MCF 10A (cell line): ENCODE measurements at regions not wholly inside any gene's neighbourhood (a gene's known extent, or its start where the extent isn't known, plus 50 kb on each side); places are given as distances from the start of the nearest gene placed in this dataset.
A peak's percentile ranks its signal among the peaks of the same experiment; 100 is the strongest.

ENCODE experiments used
- BruUV-seq: library from RNA; stranded (reverse); fragments of 400-500 nt; replicated peaks from 2 replicates; lab custom pipeline; 2021; lab: Mats Ljungman, UMichigan
- CTCF ChIA-PET: fragments of 300-600 bp; sonication (Branson Sonifier 250); formaldehyde crosslinking; extraction: SDS; loops from one replicate; lab custom pipeline; 2021; ENCODE audit warnings: antibody characterized with exemption, inconsistent platforms; lab: Yijun Ruan, JAX
- POLR2A ChIA-PET: fragments of 300-600, 350-650 bp; sonication (Branson Sonifier 250); formaldehyde crosslinking; extraction: SDS; loops from one replicate; lab custom pipeline; 2020; ENCODE audit warnings: antibody characterized with exemption, inconsistent platforms; lab: Yijun Ruan, JAX
- DNase-seq: peaks from one replicate; pipeline ENCODE4 v3.0.0-alpha.2; 2018; ENCODE audit not compliant: unreplicated experiment
- H3K27ac Mint-ChIP-seq: one replicate; pipeline ENCODE4 v1.8.0; 2022; ENCODE audit warnings: mild to moderate bottlenecking, low read depth, mixed read lengths; ENCODE audit not compliant: unreplicated experiment
- H3K27me3 Mint-ChIP-seq: one replicate; pipeline ENCODE4 v1.8.0; 2022; ENCODE audit warnings: mixed read lengths; ENCODE audit not compliant: insufficient read depth, unreplicated experiment
- H3K36me3 Mint-ChIP-seq: one replicate; pipeline ENCODE4 v1.8.0; 2022; ENCODE audit warnings: mild to moderate bottlenecking, moderate library complexity, mixed read lengths; ENCODE audit not compliant: insufficient read depth, unreplicated experiment
- H3K4me1 Mint-ChIP-seq: one replicate; pipeline ENCODE4 v1.8.0; 2022; ENCODE audit warnings: mixed read lengths; ENCODE audit not compliant: insufficient read depth, unreplicated experiment
- H3K4me3 Mint-ChIP-seq: one replicate; pipeline ENCODE4 v1.8.0; 2022; ENCODE audit warnings: mild to moderate bottlenecking, moderate library complexity, mixed read lengths; ENCODE audit not compliant: unreplicated experiment
- H3K9me3 Mint-ChIP-seq: one replicate; pipeline ENCODE4 v1.8.0; 2022; ENCODE audit warnings: mixed read lengths; ENCODE audit not compliant: unreplicated experiment
- CTCF ChIP-seq: fragments of 200-600 bp; IDR thresholded peaks from one replicate; pipeline ENCODE4 v1.8.0; 2022; ENCODE audit warnings: antibody characterized with exemption, mild to moderate bottlenecking; ENCODE audit not compliant: unreplicated experiment
- intact Hi-C: fragments of 100-400 bp; cut with micrococcal nuclease; formaldehyde crosslinking; loops from 2 replicates; pipeline ENCODE4 v1.14.1; 2022

- H3K36me3 Mint-ChIP-seq, result no peaks in the 10 kb centered on the region
- H3K4me1 Mint-ChIP-seq, result peaks cover 39% of the 10 kb centered on the region
- peak overlapping the region; percentile 73 for H3K27ac Mint-ChIP-seq
- H3K9me3 Mint-ChIP-seq, result no peaks in the 10 kb centered on the region
- POLR2A ChIA-PET, result interaction anchor here (1.3 to 3.7 kb wide), 3 partner anchors 34 to 56 kb away, joined by 6 to 20 read pairs (median 6); partner anchors contain the start of gene CD44
- H3K4me3 Mint-ChIP-seq, result peak overlapping the region; percentile 24
- peak; percentile 86 for DNase-seq
- intact Hi-C loops, result loop anchor here (2.0 to 10.0 kb wide), 3 partner anchors 42 to 78 kb away; no protein-coding TSS in a partner anchor
- H3K27me3 Mint-ChIP-seq, result no peaks in the 10 kb centered on the region
- CTCF ChIA-PET, result interaction anchor here (0.7 to 1.1 kb wide), 2 partner anchors 57 to 62 kb away, joined by 3 read pairs; no protein-coding TSS in a partner anchor
- BruUV-seq, result no TSS peak
- no peak for TF ChIP-seq CTCF
Observed at GRCh38 chr11:35082321-35083180, 56.4 kb upstream of the CD44 start.

GRCh38 chr11:35083181-35083430 lies 55.9 kb upstream of the CD44 start:
- CTCF ChIA-PET, result interaction anchor here (1.1 kb wide), 1 partner anchor 61 kb away, joined by 3 read pairs; no protein-coding TSS in a partner anchor

GRCh38 chr11:35083431-35084238 lies 55.3 kb upstream of the CD44 start:
- DNase-seq, result peak; percentile 93
- no peaks in the 10 kb centered on the region for H3K27me3 Mint-ChIP-seq
- peaks cover 42% of the 10 kb centered on the region for H3K4me1 Mint-ChIP-seq
- CTCF ChIA-PET, result interaction anchor here (1.1 kb wide), 1 partner anchor 60 kb away, joined by 3 read pairs; no protein-coding TSS in a partner anchor
- intact Hi-C loops, result loop anchor here (2.0 to 10.0 kb wide), 3 partner anchors 43 to 79 kb away; no protein-coding TSS in a partner anchor
- POLR2A ChIA-PET, result interaction anchor here (0.8 to 3.7 kb wide), 6 partner anchors 8 to 60 kb away, joined by 3 to 20 read pairs (median 6); partner anchors contain the start of gene CD44
- H3K27ac Mint-ChIP-seq, result peak overlapping the region; percentile 73
- H3K9me3 Mint-ChIP-seq, result no peaks in the 10 kb centered on the region
- no peaks in the 10 kb centered on the region for H3K36me3 Mint-ChIP-seq
- peak overlapping the region; percentile 43 for H3K4me3 Mint-ChIP-seq
- no TSS peak for BruUV-seq
- TF ChIP-seq CTCF, result no peak

More at GRCh38 chr11:35083181-35083430, 55.9 kb upstream of the CD44 start:
- Mint-ChIP-seq H3K4me1 (peaks cover 36% of the 10 kb centered on the region), H3K4me3 (no peak overlapping the region), H3K9me3 (no peaks in the 10 kb centered on the region), H3K27ac (peak overlapping the region; percentile 73), H3K36me3 (no peaks in the 10 kb centered on the region), H3K27me3 (no peaks in the 10 kb centered on the region)
- no TSS peak for BruUV-seq
- no peak for TF ChIP-seq CTCF
- POLR2A ChIA-PET, result interaction anchor here (0.8 to 3.7 kb wide), 5 partner anchors 22 to 61 kb away, joined by 3 to 20 read pairs (median 6); partner anchors contain the start of gene CD44
- peak; percentile 59 for DNase-seq
- intact Hi-C loops, result loop anchor here (2.0 to 10.0 kb wide), 3 partner anchors 42 to 78 kb away; no protein-coding TSS in a partner anchor
